ENCODE measurements at regions not wholly inside any gene's neighbourhood (a gene's known extent, or its start where the extent isn't known, plus 50 kb on each side); places are given as distances from the start of the nearest gene placed in this dataset.

DNA sequence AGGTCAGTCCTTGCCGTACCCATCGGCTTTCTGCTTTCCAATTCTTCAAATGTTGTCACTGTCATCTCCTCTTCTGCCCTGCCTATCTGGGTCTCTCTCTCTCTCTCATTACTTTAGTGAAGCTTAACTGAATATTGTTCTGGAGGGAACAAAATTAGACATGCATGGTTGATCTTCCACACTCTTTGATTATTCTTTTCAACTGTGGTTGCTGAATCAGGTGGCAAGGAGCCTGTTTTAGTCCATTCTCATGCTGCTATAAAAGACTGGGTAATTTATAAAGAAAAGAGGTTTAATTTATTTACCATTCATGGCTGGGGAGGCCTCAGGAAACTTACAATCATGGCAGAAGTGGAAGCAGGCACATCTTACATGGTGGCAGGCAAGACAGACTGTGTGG lies 157.9 kb downstream of the ARL4C start:
- TF ChIP-seq, protein P1, sequence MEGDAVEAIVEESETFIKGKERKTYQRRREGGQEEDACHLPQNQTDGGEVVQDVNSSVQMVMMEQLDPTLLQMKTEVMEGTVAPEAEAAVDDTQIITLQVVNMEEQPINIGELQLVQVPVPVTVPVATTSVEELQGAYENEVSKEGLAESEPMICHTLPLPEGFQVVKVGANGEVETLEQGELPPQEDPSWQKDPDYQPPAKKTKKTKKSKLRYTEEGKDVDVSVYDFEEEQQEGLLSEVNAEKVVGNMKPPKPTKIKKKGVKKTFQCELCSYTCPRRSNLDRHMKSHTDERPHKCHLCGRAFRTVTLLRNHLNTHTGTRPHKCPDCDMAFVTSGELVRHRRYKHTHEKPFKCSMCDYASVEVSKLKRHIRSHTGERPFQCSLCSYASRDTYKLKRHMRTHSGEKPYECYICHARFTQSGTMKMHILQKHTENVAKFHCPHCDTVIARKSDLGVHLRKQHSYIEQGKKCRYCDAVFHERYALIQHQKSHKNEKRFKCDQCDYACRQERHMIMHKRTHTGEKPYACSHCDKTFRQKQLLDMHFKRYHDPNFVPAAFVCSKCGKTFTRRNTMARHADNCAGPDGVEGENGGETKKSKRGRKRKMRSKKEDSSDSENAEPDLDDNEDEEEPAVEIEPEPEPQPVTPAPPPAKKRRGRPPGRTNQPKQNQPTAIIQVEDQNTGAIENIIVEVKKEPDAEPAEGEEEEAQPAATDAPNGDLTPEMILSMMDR (conservative IDR thresholded peaks at IDR 0.05 in 1 of 2, IDR thresholded peaks at IDR 0.05 in 1 of 2; ENCODE audit: low read depth in 1 of 2, low read length in 2 of 2), result no peak
- no peak for TF ChIP-seq EZH2 (IDR thresholded peaks at IDR 0.05; ENCODE audit: low read length, missing control alignments)

Data from fibroblast of lung (primary cell).